LNCAP (cell line): ENCODE measurements at regions not wholly inside any gene's neighbourhood (a gene's known extent, or its start where the extent isn't known, plus 50 kb on each side); places are given as distances from the start of the nearest gene placed in this dataset.

Experiments used
- CTCF ChIP-seq: fragments of 450-650 bp; IDR thresholded peaks from 2 replicates; pipeline ENCODE4 v1.5.1; 2017; ENCODE audit warnings: mild to moderate bottlenecking

GRCh38 chr10:91046869-91047268 is 126.0 kb upstream of the ANKRD1 start:
- no peak for TF ChIP-seq CTCF

DNA sequence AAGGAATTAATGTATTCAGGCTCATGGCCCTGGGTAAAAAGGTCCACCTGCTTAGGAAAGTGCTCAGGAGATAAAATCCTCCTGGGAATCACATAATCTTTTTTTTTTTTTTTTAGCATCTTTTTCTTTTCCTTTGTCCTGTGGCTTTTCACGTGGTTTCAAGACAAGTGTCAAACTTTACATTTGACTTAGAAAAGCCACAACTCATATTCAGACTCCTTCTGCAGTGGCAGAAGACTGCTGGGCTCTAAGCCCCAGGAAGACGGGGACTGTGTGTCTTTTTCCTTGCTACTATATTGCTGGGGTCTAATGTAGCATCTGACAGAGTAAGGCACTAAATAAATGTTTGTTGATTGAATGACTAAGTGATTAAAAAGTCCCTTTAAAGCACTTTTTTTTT is 127.5 kb upstream of the ANKRD1 start:
- TF ChIP-seq CTCF: no peak

DNA sequence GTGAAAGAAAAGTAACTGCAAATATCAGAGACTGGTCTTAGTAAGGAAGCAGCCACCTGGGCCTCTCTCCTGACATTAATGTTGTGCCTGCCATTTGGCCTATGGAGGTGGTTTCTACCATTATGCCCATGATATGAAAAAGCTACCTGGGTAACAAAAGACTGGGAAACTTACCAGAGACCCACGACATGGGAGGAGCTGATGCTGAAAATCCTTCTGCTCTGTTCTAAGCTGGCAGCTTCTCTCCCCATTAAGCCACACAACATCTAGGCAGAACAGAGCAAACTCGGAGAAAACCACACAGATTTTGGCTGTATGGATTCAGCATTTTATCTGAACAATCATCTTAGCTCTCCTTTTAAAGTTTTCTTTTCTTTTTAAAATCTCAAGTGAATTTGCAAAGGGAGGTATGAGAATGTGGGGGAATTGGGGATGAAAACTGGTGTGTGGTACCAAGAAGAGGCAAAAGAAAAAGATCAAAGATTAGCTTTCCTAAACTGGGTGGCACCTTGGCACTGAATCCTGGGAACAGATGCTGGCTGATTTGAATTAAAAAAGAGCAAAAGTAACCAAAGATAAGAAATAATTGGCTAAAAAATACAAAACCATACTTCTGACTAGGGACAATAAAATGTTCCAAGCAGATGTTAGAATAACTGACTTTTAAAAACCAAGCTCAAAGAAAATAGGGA is 128.6 kb upstream of the ANKRD1 start:
- TF ChIP-seq CTCF: no peak

GRCh38 chr10:91049988-91050360 is 129.1 kb upstream of the ANKRD1 start:
- TF ChIP-seq CTCF: no peak

DNA sequence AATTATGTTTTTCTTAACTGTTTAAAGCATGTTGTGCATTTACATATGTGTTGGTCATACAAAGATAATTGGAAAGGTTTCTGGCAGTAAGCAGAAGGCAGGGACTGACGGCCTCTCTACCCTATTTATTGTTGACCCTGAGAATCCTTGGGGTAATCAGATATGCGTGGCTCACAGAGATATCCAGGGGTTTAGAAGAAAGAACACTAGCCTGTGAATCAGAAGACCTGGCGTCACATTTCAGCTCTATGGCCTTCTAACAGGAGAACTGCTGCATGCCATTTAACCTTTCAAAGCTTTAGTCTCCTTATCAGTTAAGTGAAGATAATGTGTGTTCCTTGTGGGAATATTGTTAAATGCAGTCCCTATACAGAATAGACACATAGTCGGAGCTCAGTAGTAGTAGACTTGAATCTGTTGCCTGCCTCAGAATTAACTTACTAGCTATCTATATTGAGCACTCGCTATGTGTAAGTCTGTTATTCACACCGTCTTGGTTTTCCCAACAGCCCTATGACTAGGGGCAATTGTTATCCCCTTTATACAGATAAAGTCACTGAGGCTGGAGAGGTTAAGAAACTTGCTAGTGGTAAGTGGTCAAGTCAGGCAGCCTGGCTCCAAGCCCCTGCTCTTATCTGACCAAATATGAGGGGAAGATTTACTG is 129.6 kb upstream of the ANKRD1 start:
- TF ChIP-seq CTCF: no peak

GRCh38 chr10:91051829-91052228 is 130.9 kb upstream of the ANKRD1 start:
- TF ChIP-seq CTCF: no peak

- no peak for TF ChIP-seq CTCF
These were observed 133.4 kb upstream of the ANKRD1 start for GRCh38 chr10:91054325-91054724.

- TF ChIP-seq CTCF: no peak
These were observed 140.3 kb upstream of the ANKRD1 start for GRCh38 chr10:91061187-91061586.
